Stimulated activated naive CD8-positive, alpha-beta T cell treated with anti-CD3 and anti-CD28 coated beads, Interleukin-15, amount 100 ng/mL, for 72 hours (primary cell): ENCODE measurements at regions not wholly inside any gene's neighbourhood (a gene's known extent, or its start where the extent isn't known, plus 50 kb on each side); places are given as distances from the start of the nearest gene placed in this dataset.

ENCODE experiments used
- ATAC-seq: fragments of 150-1000 bp; cut with Tn5 transposase; 2 replicates; pipeline ENCODE4 v1.10.0; 2021; ENCODE audit warnings: mild to moderate bottlenecking, moderate library complexity
- DNase-seq, 2 donors: peaks; one replicate each; pipeline ENCODE4 v3.0.0; 2021 to 2022
- H3K27ac Mint-ChIP-seq, 2 donors: one replicate each; pipeline ENCODE4 v1.8.0; 2022; ENCODE audit warnings: mild to moderate bottlenecking in 2 of 2, mixed read lengths in 2 of 2, moderate library complexity in 2 of 2
- H3K27me3 Mint-ChIP-seq: one replicate; pipeline ENCODE4 v1.8.0; 2022; ENCODE audit warnings: mixed read lengths
- H3K4me1 Mint-ChIP-seq: one replicate; pipeline ENCODE4 v1.8.0; 2022; ENCODE audit warnings: mild to moderate bottlenecking, mixed read lengths
- H3K4me3 Mint-ChIP-seq, 2 donors: one replicate each; pipeline ENCODE4 v1.8.0; 2022; ENCODE audit warnings: mild to moderate bottlenecking in 2 of 2, mixed read lengths in 2 of 2, moderate library complexity in 1 of 2
- H3K9me3 Mint-ChIP-seq, 2 donors: one replicate each; pipeline ENCODE4 v1.8.0; 2022; ENCODE audit warnings: mixed read lengths in 2 of 2

- H3K4me3 Mint-ChIP-seq, result no peak overlapping the region
- H3K27ac Mint-ChIP-seq, result no peak overlapping the region
- H3K9me3 Mint-ChIP-seq, result no peaks in the 10 kb centered on the region
- ATAC-seq, result no peak
- no peaks in the 10 kb centered on the region for H3K4me1 Mint-ChIP-seq
- H3K27me3 Mint-ChIP-seq, result no peaks in the 10 kb centered on the region
- DNase-seq, result no peak
Measured at GRCh38 chr18:44111337-44111736, 569.4 kb upstream of the SETBP1 start.

- ATAC-seq (no peak), DNase-seq (no peak)
- H3K4me1 Mint-ChIP-seq, result no peaks in the 10 kb centered on the region
- no peak overlapping the region for H3K27ac Mint-ChIP-seq
- H3K4me3 Mint-ChIP-seq, result no peak overlapping the region
- H3K9me3 Mint-ChIP-seq, result no peaks in the 10 kb centered on the region
- no peaks in the 10 kb centered on the region for H3K27me3 Mint-ChIP-seq
Measured at GRCh38 chr18:44117821-44118220, 562.9 kb upstream of the SETBP1 start.

- Mint-ChIP-seq H3K27ac (no peak overlapping the region), H3K4me1 (no peaks in the 10 kb centered on the region), H3K27me3 (no peaks in the 10 kb centered on the region), H3K9me3 (no peaks in the 10 kb centered on the region), H3K4me3 (no peak overlapping the region)
- ATAC-seq (no peak), DNase-seq (no peak)
Measured at GRCh38 chr18:44119607-44120006, 561.1 kb upstream of the SETBP1 start.

- no peak for DNase-seq
- H3K27ac Mint-ChIP-seq, result no peak overlapping the region
- no peak overlapping the region for H3K4me3 Mint-ChIP-seq
- H3K9me3 Mint-ChIP-seq, result no peaks in the 10 kb centered on the region
- H3K4me1 Mint-ChIP-seq, result no peaks in the 10 kb centered on the region
- ATAC-seq, result no peak
- H3K27me3 Mint-ChIP-seq, result no peaks in the 10 kb centered on the region
Measured at GRCh38 chr18:44123743-44124142, 556.9 kb upstream of the SETBP1 start.

- ATAC-seq (no peak), DNase-seq (no peak)
- Mint-ChIP-seq H3K9me3 (no peaks in the 10 kb centered on the region), H3K4me1 (no peaks in the 10 kb centered on the region), H3K27me3 (no peaks in the 10 kb centered on the region), H3K4me3 (no peak overlapping the region), H3K27ac (no peak overlapping the region)
Measured at GRCh38 chr18:44125446-44125845, 555.2 kb upstream of the SETBP1 start.

- H3K4me3 Mint-ChIP-seq, result no peak overlapping the region
Measured at GRCh38 chr18:44126598-44126997, 554.1 kb upstream of the SETBP1 start.

GRCh38 chr18:44128365-44128764 is 552.3 kb upstream of the SETBP1 start:
- no peaks in the 10 kb centered on the region for H3K4me1 Mint-ChIP-seq
- no peaks in the 10 kb centered on the region for H3K27me3 Mint-ChIP-seq
- DNase-seq (no peak), ATAC-seq (no peak)
- H3K27ac Mint-ChIP-seq, result no peak overlapping the region
- H3K9me3 Mint-ChIP-seq, result no peaks in the 10 kb centered on the region
- H3K4me3 Mint-ChIP-seq, result no peak overlapping the region

More at GRCh38 chr18:44126598-44126997, 554.1 kb upstream of the SETBP1 start:
- H3K27me3 Mint-ChIP-seq, result no peaks in the 10 kb centered on the region
- no peaks in the 10 kb centered on the region for H3K9me3 Mint-ChIP-seq
- no peak for ATAC-seq
- H3K4me1 Mint-ChIP-seq, result no peaks in the 10 kb centered on the region
- H3K27ac Mint-ChIP-seq, result no peak overlapping the region
- DNase-seq, result no peak

- no peak overlapping the region for H3K27ac Mint-ChIP-seq
- DNase-seq (peak in 1 of 2 donors; percentile 15), ATAC-seq (no peak)
- H3K4me3 Mint-ChIP-seq, result no peak overlapping the region
- no peaks in the 10 kb centered on the region for H3K27me3 Mint-ChIP-seq
- H3K4me1 Mint-ChIP-seq, result no peaks in the 10 kb centered on the region
- H3K9me3 Mint-ChIP-seq, result peaks cover 4 to 7% of the 10 kb centered on the region in 2 donors
Measured at GRCh38 chr18:44130376-44130942, 550.2 kb upstream of the SETBP1 start.

- DNase-seq (no peak), ATAC-seq (no peak)
- Mint-ChIP-seq H3K9me3 (peaks cover 4 to 7% of the 10 kb centered on the region in 2 donors), H3K27ac (no peak overlapping the region), H3K4me1 (no peaks in the 10 kb centered on the region), H3K4me3 (no peak overlapping the region), H3K27me3 (no peaks in the 10 kb centered on the region)
Measured at GRCh38 chr18:44133483-44133882, 547.2 kb upstream of the SETBP1 start.

- Mint-ChIP-seq H3K27ac (no peak overlapping the region), H3K27me3 (no peaks in the 10 kb centered on the region), H3K4me3 (no peak overlapping the region), H3K9me3 (peaks cover 4 to 7% of the 10 kb centered on the region in 2 donors), H3K4me1 (no peaks in the 10 kb centered on the region)
- DNase-seq (no peak), ATAC-seq (no peak)
Measured at GRCh38 chr18:44134447-44134846, 546.2 kb upstream of the SETBP1 start.

- Mint-ChIP-seq H3K9me3 (peaks cover 4 to 7% of the 10 kb centered on the region in 2 donors), H3K27ac (no peak overlapping the region), H3K4me3 (no peak overlapping the region), H3K4me1 (no peaks in the 10 kb centered on the region), H3K27me3 (no peaks in the 10 kb centered on the region)
- ATAC-seq (no peak), DNase-seq (no peak)
Measured at GRCh38 chr18:44135741-44136140, 544.9 kb upstream of the SETBP1 start.

- no peak overlapping the region for H3K27ac Mint-ChIP-seq
- no peaks in the 10 kb centered on the region for H3K27me3 Mint-ChIP-seq
Measured at GRCh38 chr18:44136326-44136725, 544.4 kb upstream of the SETBP1 start.

GRCh38 chr18:44143072-44143471 is 537.6 kb upstream of the SETBP1 start:
- no peak for DNase-seq
- no peak overlapping the region for H3K27ac Mint-ChIP-seq
- no peaks in the 10 kb centered on the region for H3K4me1 Mint-ChIP-seq
- no peaks in the 10 kb centered on the region for H3K27me3 Mint-ChIP-seq
- peaks cover 0 to 6% of the 10 kb centered on the region in 2 donors for H3K9me3 Mint-ChIP-seq
- no peak for ATAC-seq
- H3K4me3 Mint-ChIP-seq, result no peak overlapping the region

More at GRCh38 chr18:44136326-44136725, 544.4 kb upstream of the SETBP1 start:
- Mint-ChIP-seq H3K4me3 (no peak overlapping the region), H3K9me3 (peaks cover 4 to 7% of the 10 kb centered on the region in 2 donors), H3K4me1 (no peaks in the 10 kb centered on the region)
- DNase-seq, result no peak
- no peak for ATAC-seq

- DNase-seq, result no peak
- Mint-ChIP-seq H3K4me1 (no peaks in the 10 kb centered on the region), H3K4me3 (no peak overlapping the region), H3K9me3 (peaks cover 0 to 9% of the 10 kb centered on the region in 2 donors), H3K27me3 (no peaks in the 10 kb centered on the region), H3K27ac (no peak overlapping the region)
- ATAC-seq, result no peak
Measured at GRCh38 chr18:44149706-44150105, 531.0 kb upstream of the SETBP1 start.

- no peak overlapping the region for H3K27ac Mint-ChIP-seq
- no peak for ATAC-seq
- no peaks in the 10 kb centered on the region for H3K27me3 Mint-ChIP-seq
- DNase-seq, result no peak
- H3K9me3 Mint-ChIP-seq, result peaks cover 0 to 13% of the 10 kb centered on the region in 2 donors
- H3K4me1 Mint-ChIP-seq, result no peaks in the 10 kb centered on the region
- no peak overlapping the region for H3K4me3 Mint-ChIP-seq
Measured at GRCh38 chr18:44153981-44154380, 526.7 kb upstream of the SETBP1 start.

GRCh38 chr18:44156126-44156525 is 524.6 kb upstream of the SETBP1 start:
- DNase-seq, result no peak
- Mint-ChIP-seq H3K4me3 (no peak overlapping the region), H3K9me3 (peaks cover 0 to 13% of the 10 kb centered on the region in 2 donors), H3K27ac (no peak overlapping the region), H3K27me3 (no peaks in the 10 kb centered on the region), H3K4me1 (no peaks in the 10 kb centered on the region)
- no peak for ATAC-seq

GRCh38 chr18:44156776-44157335 is 523.8 kb upstream of the SETBP1 start:
- Mint-ChIP-seq H3K27ac (no peak overlapping the region), H3K4me3 (no peak overlapping the region), H3K9me3 (peaks cover 0 to 14% of the 10 kb centered on the region in 2 donors), H3K27me3 (no peaks in the 10 kb centered on the region), H3K4me1 (no peaks in the 10 kb centered on the region)
- no peak for ATAC-seq
- DNase-seq, result no peak
